ENCODE measurements at regions not wholly inside any gene's neighbourhood (a gene's known extent, or its start where the extent isn't known, plus 50 kb on each side); places are given as distances from the start of the nearest gene placed in this dataset.
A peak's percentile ranks its signal among the peaks of the same experiment; 100 is the strongest.

- Histone ChIP-seq H3K9me3 (peaks cover 3% of the 10 kb centered on the region), H3K36me3 (no peaks in the 10 kb centered on the region), H3K27me3 (ENCODE audit: low read depth) (no peaks in the 10 kb centered on the region), H3K4me1 (no peaks in the 10 kb centered on the region), H3K4me3 (no peak overlapping the region), H3K27ac (no peak overlapping the region)
- ATAC-seq, result no peak
- DNase-seq, result no peak
- no peak for TF ChIP-seq CTCF (IDR thresholded peaks at IDR 0.05)
- intact Hi-C loops (cut with DNase I), result no loop called here
Observed at GRCh38 chr9:107161338-107161737, 121.7 kb upstream of the RAD23B start.

GRCh38 chr9:107163370-107163769 lies 119.7 kb upstream of the RAD23B start:
- Histone ChIP-seq H3K27me3 (ENCODE audit: low read depth) (no peaks in the 10 kb centered on the region), H3K27ac (no peak overlapping the region), H3K4me1 (no peaks in the 10 kb centered on the region), H3K4me3 (no peak overlapping the region), H3K9me3 (peaks cover 3% of the 10 kb centered on the region), H3K36me3 (no peaks in the 10 kb centered on the region)
- no peak for TF ChIP-seq CTCF (IDR thresholded peaks at IDR 0.05)
- ATAC-seq (no peak), DNase-seq (no peak)
- intact Hi-C loops (cut with DNase I), result no loop called here

- Histone ChIP-seq H3K4me1 (no peaks in the 10 kb centered on the region), H3K27ac (no peak overlapping the region), H3K36me3 (no peaks in the 10 kb centered on the region), H3K9me3 (no peaks in the 10 kb centered on the region), H3K27me3 (ENCODE audit: low read depth) (no peaks in the 10 kb centered on the region), H3K4me3 (no peak overlapping the region)
- no peak for TF ChIP-seq CTCF (IDR thresholded peaks at IDR 0.05)
- ATAC-seq, result no peak
- DNase-seq, result no peak
- intact Hi-C loops (cut with DNase I), result no loop called here
Observed at GRCh38 chr9:107169796-107170195, 113.3 kb upstream of the RAD23B start.

GRCh38 chr9:107170801-107171200 lies 112.3 kb upstream of the RAD23B start:
- Histone ChIP-seq H3K36me3 (no peaks in the 10 kb centered on the region), H3K27ac (no peak overlapping the region), H3K4me3 (no peak overlapping the region), H3K4me1 (no peaks in the 10 kb centered on the region), H3K9me3 (no peaks in the 10 kb centered on the region), H3K27me3 (ENCODE audit: low read depth) (no peaks in the 10 kb centered on the region)
- intact Hi-C loops (cut with DNase I), result no loop called here
- no peak for DNase-seq
- ATAC-seq, result no peak
- TF ChIP-seq CTCF (IDR thresholded peaks at IDR 0.05), result no peak

- H3K27ac ChIP-seq, result no peak overlapping the region
- TF ChIP-seq CTCF (IDR thresholded peaks at IDR 0.05), result peak; percentile 96
- no peak overlapping the region for H3K4me3 ChIP-seq
- no peaks in the 10 kb centered on the region for H3K9me3 ChIP-seq
- H3K27me3 ChIP-seq (ENCODE audit: low read depth), result no peaks in the 10 kb centered on the region
- ATAC-seq (peak; percentile 82 to 89), DNase-seq (peak; percentile 60)
- H3K4me1 ChIP-seq, result no peaks in the 10 kb centered on the region
- no peaks in the 10 kb centered on the region for H3K36me3 ChIP-seq
- intact Hi-C loops (cut with DNase I), result no loop called here
Observed at GRCh38 chr9:107172160-107172978, 110.7 kb upstream of the RAD23B start.

Data from lower lobe of right lung (tissue), 2 donors.